ENCODE measurements at regions not wholly inside any gene's neighbourhood (a gene's known extent, or its start where the extent isn't known, plus 50 kb on each side); places are given as distances from the start of the nearest gene placed in this dataset.

- no peak for TF ChIP-seq POLR2A (IDR thresholded peaks at IDR 0.05)
- TF ChIP-seq CTCF (IDR thresholded peaks at IDR 0.05 in 8 of 11, conservative IDR thresholded peaks at IDR 0.05 in 3 of 11): no peak
Measured at GRCh38 chr3:102223132-102223531, 211.7 kb upstream of the ZPLD1 start.

Data from spleen (tissue), 7 donors.